Endodermal cell (in vitro differentiated cells): ENCODE measurements at regions not wholly inside any gene's neighbourhood (a gene's known extent, or its start where the extent isn't known, plus 50 kb on each side); places are given as distances from the start of the nearest gene placed in this dataset.

Experiments
- DNase-seq: peaks from one replicate; pipeline ENCODE4 v3.0.0-alpha.2; 2017
- H3K27ac ChIP-seq: 2 replicates; pipeline ENCODE4 v1.5.1; 2013; ENCODE audit warnings: mild to moderate bottlenecking, low read depth, low read length, moderate library complexity
- H3K27me3 ChIP-seq: 2 replicates; pipeline ENCODE4 v1.6.1; 2013; ENCODE audit warnings: mild to moderate bottlenecking, low read length, moderate library complexity; ENCODE audit not compliant: insufficient read depth, control insufficient read depth, poor library complexity, severe bottlenecking
- H3K36me3 ChIP-seq: 2 replicates; pipeline ENCODE4 v1.7.0; 2013; ENCODE audit warnings: mild to moderate bottlenecking, low read length, moderate library complexity; ENCODE audit not compliant: control insufficient read depth, insufficient read depth
- H3K4me1 ChIP-seq: one replicate; pipeline ENCODE4 v1.7.0; 2013; ENCODE audit warnings: low read length; ENCODE audit not compliant: control insufficient read depth, insufficient read depth
- H3K4me3 ChIP-seq: 2 replicates; pipeline ENCODE4 v1.5.1; 2013; ENCODE audit warnings: mild to moderate bottlenecking, low read length, moderate library complexity
- H3K9ac ChIP-seq: 2 replicates; pipeline ENCODE4 v1.6.1; 2013; ENCODE audit warnings: mild to moderate bottlenecking, low read length, moderate library complexity; ENCODE audit not compliant: poor library complexity, severe bottlenecking; ENCODE audit errors: extremely low read depth
- H3K9me3 ChIP-seq: 2 replicates; pipeline ENCODE4 v1.6.1; 2013; ENCODE audit warnings: mild to moderate bottlenecking, low read length, moderate library complexity; ENCODE audit not compliant: control insufficient read depth
- H3K27ac Mint-ChIP-seq: 2 replicates; pipeline ENCODE4 v1.8.0; 2020; ENCODE audit warnings: mixed read lengths
- H3K27me3 Mint-ChIP-seq: 2 replicates; pipeline ENCODE4 v1.8.0; 2021; ENCODE audit warnings: mild to moderate bottlenecking, mixed read lengths; ENCODE audit not compliant: insufficient read depth
- H3K36me3 Mint-ChIP-seq: 2 replicates; pipeline ENCODE4 v1.8.0; 2020; ENCODE audit warnings: low read depth, mixed read lengths
- H3K4me1 Mint-ChIP-seq: 2 replicates; pipeline ENCODE4 v1.8.0; 2020; ENCODE audit warnings: mixed read lengths
- H3K4me3 Mint-ChIP-seq: 2 replicates; pipeline ENCODE4 v1.8.0; 2020; ENCODE audit warnings: mild to moderate bottlenecking, moderate library complexity, mixed read lengths
- H3K9me3 Mint-ChIP-seq: 2 replicates; pipeline ENCODE4 v1.8.0; 2020; ENCODE audit warnings: mild to moderate bottlenecking, mixed read lengths
- WGBS, 2 experiments: methylation state at CpG; one replicate each; pipeline versions ENCODE4 v1.1.5 to v1.1.7; 2013; ENCODE audit warnings: missing lambda C conversion rate in 2 of 2, mixed read lengths in 1 of 2; ENCODE audit not compliant: insufficient coverage in 1 of 2, insufficient read length in 1 of 2; 5-methylcytosine and 5-hydroxymethylcytosine counted together
- TF ChIP-seq, protein P1 (sequence below): fragments of 200-600 bp; sonication (generic); conservative IDR thresholded peaks from 2 replicates; pipeline ENCODE4 v1.5.0; 2021; ENCODE audit warnings: antibody characterized with exemption, mild to moderate bottlenecking

DNA sequence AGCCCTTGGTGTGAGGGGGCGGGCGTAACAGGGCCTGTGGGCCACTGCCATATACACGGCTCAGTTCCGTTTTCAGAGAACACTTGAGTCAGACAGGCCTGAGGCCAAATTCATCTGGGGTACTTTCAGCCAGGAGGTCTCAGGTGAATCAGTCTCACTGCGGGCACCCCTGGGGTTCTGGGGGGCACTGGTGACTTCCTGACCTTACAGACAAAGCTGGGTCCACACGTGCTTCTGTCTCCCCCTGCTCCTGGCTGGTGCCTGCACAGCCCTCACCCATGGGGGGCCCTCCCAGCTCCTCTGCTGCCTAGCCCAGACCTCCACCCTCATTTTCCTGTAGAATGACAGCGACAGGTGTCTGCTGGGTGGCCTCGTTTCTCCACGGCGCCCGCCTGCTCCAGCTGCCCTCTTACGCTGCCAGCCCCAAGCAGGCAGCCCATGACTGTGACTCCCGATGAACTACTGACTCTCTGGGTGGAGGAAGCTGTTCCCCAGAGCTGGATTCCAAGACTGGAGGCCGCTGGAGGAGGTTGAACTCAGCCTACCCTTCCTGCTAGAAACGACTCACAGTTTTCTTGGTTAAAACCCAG is 374.1 kb upstream of the IRX4 start:
- no peaks in the 10 kb centered on the region for H3K9me3 ChIP-seq

GRCh38 chr5:2255915-2256690 is 373.4 kb upstream of the IRX4 start:
- Mint-ChIP-seq H3K4me1 (no peaks in the 10 kb centered on the region), H3K9me3 (no peaks in the 10 kb centered on the region), H3K36me3 (no peaks in the 10 kb centered on the region), H3K4me3 (no peak overlapping the region), H3K27me3 (no peaks in the 10 kb centered on the region), H3K27ac (no peak overlapping the region)
- Histone ChIP-seq H3K4me3 (no peak overlapping the region), H3K4me1 (no peaks in the 10 kb centered on the region), H3K27me3 (no peaks in the 10 kb centered on the region), H3K36me3 (no peaks in the 10 kb centered on the region), H3K27ac (no peak overlapping the region), H3K9me3 (no peaks in the 10 kb centered on the region), H3K9ac (no peak overlapping the region)
- TF ChIP-seq, protein P1, sequence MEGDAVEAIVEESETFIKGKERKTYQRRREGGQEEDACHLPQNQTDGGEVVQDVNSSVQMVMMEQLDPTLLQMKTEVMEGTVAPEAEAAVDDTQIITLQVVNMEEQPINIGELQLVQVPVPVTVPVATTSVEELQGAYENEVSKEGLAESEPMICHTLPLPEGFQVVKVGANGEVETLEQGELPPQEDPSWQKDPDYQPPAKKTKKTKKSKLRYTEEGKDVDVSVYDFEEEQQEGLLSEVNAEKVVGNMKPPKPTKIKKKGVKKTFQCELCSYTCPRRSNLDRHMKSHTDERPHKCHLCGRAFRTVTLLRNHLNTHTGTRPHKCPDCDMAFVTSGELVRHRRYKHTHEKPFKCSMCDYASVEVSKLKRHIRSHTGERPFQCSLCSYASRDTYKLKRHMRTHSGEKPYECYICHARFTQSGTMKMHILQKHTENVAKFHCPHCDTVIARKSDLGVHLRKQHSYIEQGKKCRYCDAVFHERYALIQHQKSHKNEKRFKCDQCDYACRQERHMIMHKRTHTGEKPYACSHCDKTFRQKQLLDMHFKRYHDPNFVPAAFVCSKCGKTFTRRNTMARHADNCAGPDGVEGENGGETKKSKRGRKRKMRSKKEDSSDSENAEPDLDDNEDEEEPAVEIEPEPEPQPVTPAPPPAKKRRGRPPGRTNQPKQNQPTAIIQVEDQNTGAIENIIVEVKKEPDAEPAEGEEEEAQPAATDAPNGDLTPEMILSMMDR: no peak
- WGBS, 2 experiments: 88 to 98% methylated on average over 7 to 14 of the region's 14 CpGs
- peak; percentile 17 for DNase-seq

More for the DNA sequence above, 374.1 kb upstream of the IRX4 start:
- no peaks in the 10 kb centered on the region for H3K9me3 Mint-ChIP-seq
- DNase-seq: peak; percentile 18
- 83 to 97% methylated on average over 10 to 15 of the region's 15 CpGs for WGBS, 2 experiments
- no peaks in the 10 kb centered on the region for H3K4me1 Mint-ChIP-seq
- H3K27ac Mint-ChIP-seq: no peak overlapping the region
- Histone ChIP-seq H3K9ac (no peak overlapping the region), H3K27me3 (no peaks in the 10 kb centered on the region), H3K36me3 (no peaks in the 10 kb centered on the region), H3K27ac (no peak overlapping the region), H3K4me3 (no peak overlapping the region), H3K4me1 (no peaks in the 10 kb centered on the region)
- H3K4me3 Mint-ChIP-seq: no peak overlapping the region
- no peaks in the 10 kb centered on the region for H3K27me3 Mint-ChIP-seq
- TF ChIP-seq, protein P1: no peak
- no peaks in the 10 kb centered on the region for H3K36me3 Mint-ChIP-seq

- Histone ChIP-seq H3K4me3 (no peak overlapping the region), H3K36me3 (no peaks in the 10 kb centered on the region), H3K9me3 (no peaks in the 10 kb centered on the region), H3K4me1 (no peaks in the 10 kb centered on the region), H3K27me3 (no peaks in the 10 kb centered on the region), H3K9ac (no peak overlapping the region), H3K27ac (no peak overlapping the region)
- Mint-ChIP-seq H3K36me3 (no peaks in the 10 kb centered on the region), H3K4me3 (no peak overlapping the region), H3K4me1 (no peaks in the 10 kb centered on the region), H3K27ac (no peak overlapping the region), H3K9me3 (no peaks in the 10 kb centered on the region), H3K27me3 (no peaks in the 10 kb centered on the region)
- no peak for DNase-seq
- 80 to 93% methylated on average over 2 to 22 of the region's 22 CpGs for whole genome bisulfite sequencing, 2 experiments
- TF ChIP-seq, protein P1: no peak
Observed at GRCh38 chr5:2254880-2255750, 372.4 kb upstream of the IRX4 start.
